Kasumi-1 (cell line): ENCODE measurements at regions not wholly inside any gene's neighbourhood (a gene's known extent, or its start where the extent isn't known, plus 50 kb on each side); places are given as distances from the start of the nearest gene placed in this dataset.
"Not testable (repeated sequence)": the region's sequence is repeated elsewhere in the genome, so short reads cannot be mapped to it uniquely, and the experiment has no call there.

Experiments used
- DNase-seq, 2 experiments: peaks; one replicate each; lab custom pipeline; 2025; lab: John Stamatoyannopoulos, UW

GRCh38 chr4:188665491-188666457 is 526.5 kb downstream of the TRIML1 start:
- no peak for DNase-seq

GRCh38 chr4:188678691-188679090 is 539.5 kb downstream of the TRIML1 start:
- DNase-seq: not testable (repeated sequence)

- no peak for DNase-seq
These were observed 540.9 kb downstream of the TRIML1 start for GRCh38 chr4:188680004-188680666.

- no peak for DNase-seq
These were observed 541.4 kb downstream of the TRIML1 start for GRCh38 chr4:188680667-188681063.

GRCh38 chr4:188682321-188682720 is 543.1 kb downstream of the TRIML1 start:
- DNase-seq: no peak

- DNase-seq: no peak
These were observed 544.3 kb downstream of the TRIML1 start for GRCh38 chr4:188683571-188683970.

- no peak for DNase-seq
These were observed 549.7 kb downstream of the TRIML1 start for GRCh38 chr4:188688956-188689355.

- DNase-seq: no peak
These were observed 552.6 kb downstream of the TRIML1 start for GRCh38 chr4:188691811-188692210.

GRCh38 chr4:188695261-188695660 is 556.0 kb downstream of the TRIML1 start:
- no peak for DNase-seq

GRCh38 chr4:188697243-188697642 is 558.0 kb downstream of the TRIML1 start:
- no peak for DNase-seq

GRCh38 chr4:188701952-188702351 is 562.7 kb downstream of the TRIML1 start:
- DNase-seq: peak; percentile 21 to 39

GRCh38 chr4:188704288-188704687 is 565.0 kb downstream of the TRIML1 start:
- no peak for DNase-seq

- no peak for DNase-seq
These were observed 567.8 kb downstream of the TRIML1 start for GRCh38 chr4:188707036-188707435.

- no peak for DNase-seq
These were observed 575.3 kb downstream of the TRIML1 start for GRCh38 chr4:188714501-188714900.

- no peak for DNase-seq
These were observed 575.7 kb downstream of the TRIML1 start for GRCh38 chr4:188714907-188715306.

- DNase-seq: no peak
These were observed 578.4 kb downstream of the TRIML1 start for GRCh38 chr4:188717661-188718060.

GRCh38 chr4:188719794-188720193 is 580.6 kb downstream of the TRIML1 start:
- DNase-seq: peak in 1 of 2 experiments; percentile 14

GRCh38 chr4:188722911-188723310 is 583.7 kb downstream of the TRIML1 start:
- no peak for DNase-seq

GRCh38 chr4:188727746-188728145 is 588.5 kb downstream of the TRIML1 start:
- no peak for DNase-seq

- DNase-seq: no peak
These were observed 589.1 kb downstream of the TRIML1 start for GRCh38 chr4:188728359-188728758.

GRCh38 chr4:188732131-188732530 is 592.9 kb downstream of the TRIML1 start:
- no peak for DNase-seq

- DNase-seq: no peak
These were observed 595.8 kb downstream of the TRIML1 start for GRCh38 chr4:188735082-188735481.
